ENCODE measurements at regions not wholly inside any gene's neighbourhood (a gene's known extent, or its start where the extent isn't known, plus 50 kb on each side); places are given as distances from the start of the nearest gene placed in this dataset.
A peak's percentile ranks its signal among the peaks of the same experiment; 100 is the strongest.

DNA sequence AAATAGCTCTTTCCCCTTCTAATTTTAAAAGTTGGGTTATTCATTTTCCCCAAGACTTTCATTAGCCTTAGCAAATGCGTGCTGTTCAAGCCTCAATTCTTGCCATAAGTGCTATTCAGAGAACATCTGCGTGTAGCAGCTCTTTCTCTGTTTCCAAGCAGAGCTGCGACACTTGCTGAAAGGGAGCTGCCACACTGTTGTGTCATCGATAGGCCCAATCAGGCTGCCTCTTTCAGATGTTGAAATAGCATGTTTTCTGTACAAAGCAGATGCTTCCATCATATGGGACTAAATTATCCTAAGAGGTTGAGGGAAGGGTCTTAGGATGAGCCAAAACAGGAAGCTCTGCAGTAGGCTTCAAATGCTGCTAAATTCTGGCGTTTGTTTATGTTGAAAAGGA lies 220.9 kb upstream of the CDC14C start:
- DNase-seq: no peak

DNA sequence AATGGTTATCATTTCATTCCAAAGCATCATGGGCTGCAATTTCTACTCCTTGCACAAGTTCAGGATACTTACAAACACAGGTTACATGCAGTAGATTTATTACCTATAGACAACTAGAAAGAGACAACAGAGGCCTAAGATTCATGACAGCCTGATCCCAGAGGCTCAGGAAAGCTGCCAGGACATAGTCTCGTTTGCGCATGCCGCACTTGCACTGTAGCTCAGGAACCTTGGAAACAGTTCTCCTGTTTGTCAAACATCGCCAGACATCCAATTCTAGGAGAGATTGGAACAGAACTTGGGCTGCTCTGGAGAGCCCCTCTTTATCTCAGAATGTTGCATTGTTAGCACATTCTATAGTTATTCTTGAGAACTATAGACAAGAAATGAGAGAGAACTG lies 216.2 kb upstream of the CDC14C start:
- DNase-seq: no peak

GRCh38 chr7:48708635-48709034 lies 215.7 kb upstream of the CDC14C start:
- DNase-seq: peak in 2 of 3 experiments; percentile 9 to 51

DNA sequence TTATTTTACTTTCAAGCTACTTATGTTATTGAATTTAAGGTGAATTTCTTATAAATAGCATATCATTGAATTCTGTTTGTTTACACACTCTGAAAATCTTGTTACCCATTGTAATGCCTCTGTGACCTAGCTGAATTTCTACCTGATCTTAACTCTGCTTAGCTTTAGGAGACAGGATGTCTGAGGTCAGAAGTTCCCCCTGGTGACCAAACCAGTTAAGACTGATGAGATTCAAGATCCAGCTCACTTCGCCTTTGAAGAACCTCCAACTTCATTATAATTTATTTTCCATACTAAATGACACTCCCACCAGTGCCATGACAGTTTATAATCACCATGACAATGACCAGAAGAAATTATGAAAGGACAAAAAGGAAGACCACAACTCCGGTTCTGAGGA lies 213.4 kb upstream of the CDC14C start:
- no peak for DNase-seq

DNA sequence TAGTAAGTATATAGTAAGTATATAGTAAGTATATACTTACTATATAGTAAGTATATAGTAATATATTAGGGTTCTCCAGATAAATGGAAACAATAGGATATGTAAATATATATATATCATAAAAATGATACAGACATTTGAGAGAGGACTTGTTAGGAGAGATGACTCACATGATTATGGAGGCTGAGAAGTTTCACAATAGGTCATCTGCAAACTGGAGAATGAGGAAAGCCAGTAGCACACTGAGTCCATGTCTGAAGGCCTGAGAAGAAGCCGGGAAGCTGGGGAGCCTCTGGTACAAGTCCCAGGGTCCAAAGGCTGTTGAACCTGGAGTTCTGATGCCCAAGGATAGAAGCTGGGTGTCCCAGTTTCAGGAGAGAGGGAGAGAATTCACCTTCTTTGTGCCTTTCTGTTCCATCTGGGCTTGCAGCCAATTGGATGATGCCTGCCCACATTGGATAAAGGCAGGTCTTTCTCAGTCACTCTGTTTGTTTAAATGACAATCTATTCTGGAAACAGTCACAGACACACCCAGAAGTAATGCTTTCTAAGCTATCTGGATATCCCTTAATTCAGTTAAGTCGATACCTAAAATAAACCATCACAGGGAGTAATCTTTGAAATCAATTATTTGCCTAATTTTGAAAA lies 205.5 kb upstream of the CDC14C start:
- DNase-seq: no peak

DNA sequence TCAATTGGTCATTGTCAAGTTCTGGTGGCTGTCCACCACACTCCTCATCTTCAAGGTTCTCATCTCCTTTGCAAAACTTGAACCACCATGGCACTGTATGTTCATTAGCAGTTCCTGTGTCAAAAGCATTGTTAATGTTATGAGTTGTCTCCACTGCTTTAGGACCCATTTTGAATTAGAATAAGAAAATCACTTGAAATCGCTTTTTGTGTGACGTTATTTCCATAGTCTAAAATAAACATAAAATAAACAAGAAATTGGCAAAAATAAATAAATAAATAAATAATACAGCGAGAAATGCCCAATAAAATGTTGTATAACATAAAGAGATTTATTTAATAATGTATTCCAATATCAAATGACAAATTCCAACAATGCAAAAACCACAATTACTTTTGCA lies 195.5 kb upstream of the CDC14C start:
- DNase-seq: no peak

GRCh38 chr7:48734695-48735406 lies 189.5 kb upstream of the CDC14C start:
- no peak for DNase-seq

- no peak for DNase-seq
Measured at GRCh38 chr7:48741545-48741944, 182.8 kb upstream of the CDC14C start.

DNA sequence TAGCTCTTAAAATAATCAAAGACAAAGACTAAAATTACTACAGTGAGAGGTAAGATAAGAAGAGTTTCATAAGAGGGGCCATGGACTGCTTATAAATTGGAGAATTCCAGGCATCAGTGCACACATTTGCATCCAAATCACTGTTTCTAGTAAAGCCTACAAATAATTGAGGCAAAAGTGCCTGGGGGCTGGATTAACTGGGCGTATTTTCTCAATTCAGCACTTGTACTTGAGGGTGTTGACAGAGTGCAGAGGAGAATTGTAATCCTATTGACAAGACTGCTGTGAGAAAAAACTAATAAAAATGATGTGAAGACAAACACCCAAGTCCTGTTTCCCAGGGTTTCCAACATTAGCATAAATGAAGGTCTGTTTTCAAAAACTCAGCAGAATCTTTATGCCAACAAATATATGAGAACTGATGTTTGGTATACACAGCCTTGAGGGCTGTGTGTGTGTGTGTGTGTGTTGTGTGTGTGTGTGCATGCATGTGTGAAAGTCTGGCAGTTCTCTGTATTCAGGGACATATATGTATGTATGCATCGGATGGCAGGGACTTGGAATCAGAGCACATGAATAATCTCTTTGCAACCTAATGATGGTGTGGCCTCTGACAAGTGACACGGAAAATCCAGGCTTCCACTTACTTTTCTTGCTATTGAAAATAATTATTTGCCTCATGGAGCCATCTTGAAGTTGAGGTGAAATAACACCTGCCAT lies 182.1 kb upstream of the CDC14C start:
- peak in 2 of 3 experiments; percentile 82 to 95 for DNase-seq

- DNase-seq: no peak
Measured at GRCh38 chr7:48748081-48748833, 176.1 kb upstream of the CDC14C start.

- no peak for DNase-seq
Measured at GRCh38 chr7:48755061-48755555, 169.2 kb upstream of the CDC14C start.

DNA sequence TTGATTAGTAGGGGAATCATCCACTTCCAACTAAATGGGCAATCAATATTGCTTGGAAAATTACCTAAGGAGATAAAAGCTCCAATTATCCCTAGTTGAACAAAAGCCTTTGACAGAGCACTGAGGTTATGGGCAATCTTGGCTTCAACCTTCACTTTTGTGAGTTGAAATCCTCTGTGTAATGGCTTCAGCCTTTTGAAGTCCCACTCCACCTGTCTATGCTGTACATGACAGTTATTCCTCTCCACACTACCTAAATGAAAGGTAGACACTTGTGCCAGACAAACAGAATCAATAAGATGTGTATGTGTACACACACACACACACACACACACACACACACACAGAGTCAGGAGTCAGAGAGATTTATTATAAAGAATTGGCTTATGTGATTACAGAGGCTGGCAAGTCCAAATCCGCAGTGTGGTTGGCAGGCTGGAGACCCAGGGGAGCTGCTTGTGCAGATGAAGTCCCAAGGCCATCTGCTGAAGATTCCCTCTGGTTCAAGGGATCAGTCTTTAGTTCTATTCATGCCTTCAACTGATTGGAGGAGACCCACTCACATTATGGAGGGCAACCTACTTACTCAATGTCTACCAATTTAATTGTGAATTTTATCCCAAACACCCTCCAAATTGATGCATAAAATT lies 164.8 kb upstream of the CDC14C start:
- peak in 2 of 3 experiments; percentile 29 to 79 for DNase-seq

- no peak for DNase-seq
Measured at GRCh38 chr7:48760528-48761265, 163.7 kb upstream of the CDC14C start.

DNA sequence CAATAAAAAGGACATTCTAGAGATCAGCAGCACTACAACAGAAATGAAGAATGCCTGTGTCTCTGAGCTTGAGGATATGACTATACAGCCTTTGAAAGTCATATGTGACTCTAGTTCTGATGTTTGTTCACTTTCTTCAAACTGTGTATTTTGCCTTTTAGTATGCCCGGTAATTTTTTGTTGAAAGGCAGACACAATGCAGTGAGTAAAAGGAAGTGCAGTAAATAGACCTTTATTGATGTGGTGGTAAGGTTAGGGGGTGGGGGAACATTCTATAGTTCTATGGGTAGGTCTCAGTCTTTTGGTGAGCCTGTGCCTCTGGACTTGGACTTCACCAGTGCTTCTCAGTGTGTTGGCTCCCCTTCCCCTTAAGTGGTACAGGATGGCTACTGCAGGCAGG lies 143.5 kb upstream of the CDC14C start:
- DNase-seq: no peak

DNA sequence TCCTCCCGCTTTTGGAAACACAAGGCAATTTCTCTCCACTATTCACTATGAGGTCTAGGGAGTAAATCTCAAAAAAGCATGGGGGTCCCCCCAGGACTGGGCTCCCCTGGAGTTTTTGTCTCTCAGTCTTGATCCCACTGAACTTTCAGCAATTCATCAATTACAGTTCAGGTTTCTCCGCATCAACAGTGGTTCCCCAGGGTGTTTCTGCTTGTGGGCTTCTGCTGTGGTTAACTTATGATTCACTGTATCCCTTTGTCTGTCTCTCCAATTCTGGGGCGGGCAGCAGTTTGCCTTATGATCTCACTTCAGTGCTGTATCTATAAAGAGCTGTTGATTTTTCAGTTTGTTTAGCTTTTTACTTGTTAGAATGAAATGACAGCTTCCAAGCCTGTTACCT lies 142.6 kb upstream of the CDC14C start:
- peak in 1 of 3 experiments; percentile 28 for DNase-seq

GRCh38 chr7:48782511-48782910 lies 141.8 kb upstream of the CDC14C start:
- peak in 2 of 3 experiments; percentile 11 to 78 for DNase-seq

- DNase-seq: peak in 2 of 3 experiments; percentile 51 to 88
Measured at GRCh38 chr7:48786951-48787350, 137.4 kb upstream of the CDC14C start.

GRCh38 chr7:48803250-48803649 lies 121.1 kb upstream of the CDC14C start:
- no peak for DNase-seq

DNA sequence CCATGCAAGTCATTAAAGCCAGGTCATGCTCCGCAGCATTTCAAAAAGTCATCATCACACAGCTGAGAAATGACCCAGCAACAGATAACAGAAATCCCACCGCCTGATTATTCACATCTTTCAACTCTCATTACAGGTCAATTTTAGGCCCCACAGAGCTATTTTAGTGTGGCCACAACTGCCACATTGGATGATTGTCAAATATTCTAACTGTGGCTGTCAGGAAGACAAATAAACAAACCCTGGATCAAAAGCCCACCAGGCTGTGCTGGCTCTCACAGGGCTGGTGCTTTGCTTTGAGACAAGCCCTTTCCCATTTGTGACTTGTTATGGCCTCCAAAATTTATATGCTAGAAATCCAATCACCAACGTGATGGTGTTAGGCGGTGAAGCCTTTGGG lies 117.6 kb upstream of the CDC14C start:
- no peak for DNase-seq

GRCh38 chr7:48811071-48811470 lies 113.3 kb upstream of the CDC14C start:
- no peak for DNase-seq

- DNase-seq: no peak
Measured at GRCh38 chr7:48813472-48813871, 110.9 kb upstream of the CDC14C start.

- DNase-seq: no peak
Measured at GRCh38 chr7:48822138-48822537, 102.2 kb upstream of the CDC14C start.
